GM18867 (cell line): ENCODE measurements at regions not wholly inside any gene's neighbourhood (a gene's known extent, or its start where the extent isn't known, plus 50 kb on each side); places are given as distances from the start of the nearest gene placed in this dataset.

Experiments
- ATAC-seq: cut with Tn5 transposase; IDR thresholded peaks from one replicate; pipeline ENCODE4 v1.9.1; 2021; ENCODE audit warnings: mild to moderate bottlenecking, moderate library complexity; ENCODE audit not compliant: unreplicated experiment

- ATAC-seq = no peak
Measured at GRCh38 chr5:23257656-23258055, 249.8 kb upstream of the PRDM9 start.

DNA sequence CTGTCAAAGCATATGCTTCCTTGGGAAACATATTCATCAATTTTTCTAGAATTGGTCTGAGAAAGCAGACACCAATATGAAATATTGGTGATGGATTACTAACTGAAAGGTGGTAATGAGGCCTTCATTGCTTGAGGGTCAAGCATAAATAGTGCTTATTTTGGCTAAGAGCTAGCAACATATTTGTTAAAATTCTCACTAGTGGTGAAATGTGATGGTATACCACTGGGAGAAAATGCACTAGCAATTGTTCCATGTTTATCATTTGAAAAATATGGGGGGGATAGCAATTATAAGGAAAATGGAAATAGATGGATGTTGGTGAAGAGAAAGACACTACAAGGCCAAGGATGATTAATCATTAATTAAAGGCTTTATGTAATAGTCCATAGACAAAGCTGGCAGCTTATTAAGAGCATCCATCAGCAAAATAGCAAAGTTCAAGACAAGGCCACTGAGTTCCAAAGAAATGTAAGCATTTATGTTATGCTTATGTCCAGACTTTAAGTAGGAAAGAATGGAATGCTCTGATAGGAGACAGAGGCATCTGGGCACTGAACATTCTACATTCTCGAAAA lies 253.7 kb upstream of the PRDM9 start:
- ATAC-seq = no peak

- no peak for ATAC-seq
Measured at GRCh38 chr5:23242891-23243290, 264.5 kb upstream of the PRDM9 start.

- no peak for ATAC-seq
Measured at GRCh38 chr5:23235246-23235645, 272.2 kb upstream of the PRDM9 start.

DNA sequence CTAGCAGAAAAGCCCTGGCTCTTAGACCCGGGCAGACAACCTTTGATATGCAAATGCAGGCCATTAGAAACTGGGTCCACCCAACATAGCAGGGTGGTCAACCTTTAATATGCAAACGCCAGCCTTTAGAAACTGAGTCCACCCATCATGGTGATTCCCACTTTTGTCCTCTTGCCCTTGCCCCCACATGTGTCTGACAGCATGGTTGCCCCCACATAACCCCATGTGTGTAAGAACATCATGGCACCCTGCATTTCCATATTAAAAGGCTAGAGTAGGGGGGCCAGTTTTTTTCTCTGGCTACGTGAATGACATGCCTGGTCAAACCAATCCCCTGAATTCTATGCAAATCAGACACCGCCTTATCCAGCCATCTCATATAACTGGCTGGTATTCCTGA lies 273.2 kb upstream of the PRDM9 start:
- no peak for ATAC-seq

DNA sequence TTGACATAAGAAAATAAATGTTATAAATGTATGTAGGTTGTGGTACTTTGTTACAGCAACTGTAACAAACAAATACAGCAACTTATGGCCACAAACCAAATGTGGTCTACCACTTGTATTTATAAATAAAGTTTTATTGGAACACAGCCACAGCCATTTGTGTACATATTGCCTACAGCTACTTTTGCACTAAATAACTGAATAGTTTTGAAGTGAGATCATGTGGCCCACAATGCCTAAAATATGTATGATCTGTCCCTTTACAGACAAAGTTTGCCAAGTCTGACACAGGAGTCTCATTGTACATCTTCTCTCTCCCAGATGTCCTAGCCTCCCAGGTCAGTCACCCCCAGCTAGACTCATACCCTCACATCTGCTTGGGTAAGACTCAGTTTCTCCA lies 283.6 kb upstream of the PRDM9 start:
- no peak for ATAC-seq

DNA sequence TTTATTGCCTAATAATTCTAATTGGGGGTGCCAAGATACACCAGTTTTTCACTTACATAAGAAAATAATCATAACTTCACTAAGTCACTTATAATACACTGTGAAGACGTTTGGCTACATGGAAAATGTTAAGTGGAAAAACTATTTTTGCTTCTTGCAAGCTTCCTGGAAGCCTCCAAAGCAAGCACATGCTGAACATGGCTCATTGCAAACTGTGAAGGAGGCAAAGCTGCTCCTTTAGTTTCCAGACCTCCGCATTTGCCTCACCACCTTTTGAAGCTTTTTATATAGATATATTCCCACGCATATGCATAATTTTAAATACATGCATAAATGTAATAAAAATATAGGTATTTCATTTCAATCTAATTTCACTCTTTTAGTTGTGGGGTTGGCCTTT lies 285.6 kb upstream of the PRDM9 start:
- ATAC-seq = no peak

DNA sequence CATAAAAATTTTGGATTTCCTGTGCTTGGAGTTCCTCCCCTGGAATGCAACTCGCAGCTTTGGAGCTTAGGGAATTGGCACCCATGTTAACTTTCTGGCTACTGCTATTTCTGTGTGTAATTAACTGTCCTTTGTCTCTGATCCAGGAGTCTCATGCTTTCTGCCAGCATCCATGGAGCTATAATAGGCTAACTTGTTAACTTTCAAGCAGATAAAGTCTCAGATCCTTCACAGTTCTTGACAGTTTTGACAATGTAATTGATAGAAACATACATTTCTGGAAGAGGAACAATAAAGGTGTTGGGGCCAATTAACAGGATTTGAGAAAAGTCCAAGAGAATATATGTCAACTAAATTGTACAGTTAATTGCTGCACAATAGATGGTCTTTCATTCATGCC lies 290.2 kb upstream of the PRDM9 start:
- ATAC-seq = no peak

DNA sequence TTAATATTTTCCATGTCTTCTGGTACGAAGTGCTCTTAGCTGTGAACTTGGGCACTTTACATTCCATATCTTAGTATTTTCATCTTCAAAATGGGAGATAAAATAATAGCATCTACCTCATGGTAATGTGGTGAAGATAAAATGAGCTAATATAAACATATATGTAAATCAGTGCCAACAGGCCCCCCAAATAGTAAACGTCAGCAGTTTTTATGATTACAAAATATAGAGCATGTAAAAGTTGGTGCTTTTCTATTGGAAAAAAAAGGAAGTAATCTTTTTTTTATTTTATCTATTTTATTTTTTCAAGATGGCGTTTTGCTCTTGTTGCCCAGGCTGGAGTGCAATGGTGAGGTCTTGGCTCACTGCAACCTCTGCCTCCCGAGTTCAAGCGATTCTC lies 291.1 kb upstream of the PRDM9 start:
- no peak for ATAC-seq

- ATAC-seq = peak; percentile 86
Measured at GRCh38 chr5:23208959-23209431, 298.4 kb upstream of the PRDM9 start.

GRCh38 chr5:23204111-23204510 lies 303.3 kb upstream of the PRDM9 start:
- no peak for ATAC-seq

GRCh38 chr5:23169660-23170416 lies 316.7 kb upstream of the CDH12 start:
- ATAC-seq = no peak

DNA sequence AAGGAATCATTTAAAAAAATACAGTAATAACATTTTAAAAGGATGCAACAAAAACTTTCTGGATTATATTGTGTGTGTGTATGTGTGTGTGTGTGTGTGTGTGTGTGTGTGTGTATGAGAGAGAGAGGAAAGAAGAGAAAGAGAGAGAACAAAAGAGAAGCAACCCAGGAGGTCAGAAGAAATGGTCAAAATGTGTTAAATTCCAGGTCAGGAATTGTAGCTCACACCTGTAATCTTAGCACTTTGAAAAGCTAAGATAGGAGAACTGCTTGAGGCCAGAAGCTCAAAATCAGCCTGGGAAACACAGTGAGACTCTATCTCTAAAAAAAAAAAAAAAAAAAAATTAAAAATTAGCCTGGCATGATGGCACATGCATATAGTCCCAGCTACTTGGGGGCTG lies 311.8 kb upstream of the CDH12 start:
- ATAC-seq = no peak

DNA sequence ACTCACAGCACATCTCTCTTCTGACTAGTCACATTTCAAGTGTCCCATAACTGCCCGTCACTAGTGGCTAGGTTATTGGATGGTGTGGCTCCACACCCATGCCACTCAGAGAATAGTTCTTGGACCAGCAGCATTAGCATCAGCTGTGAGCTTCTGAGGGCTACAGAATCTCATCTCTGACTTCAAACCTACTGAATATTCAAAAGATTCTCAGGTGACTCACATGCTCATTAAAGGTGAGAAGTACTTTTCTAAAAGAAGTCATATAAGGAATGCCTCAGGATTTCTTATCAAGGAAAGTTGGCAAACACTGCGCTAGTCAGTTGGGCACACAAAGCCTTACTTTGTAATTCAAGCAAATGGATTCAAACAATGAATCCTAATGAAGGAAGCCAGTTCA lies 305.0 kb upstream of the CDH12 start:
- ATAC-seq = no peak

DNA sequence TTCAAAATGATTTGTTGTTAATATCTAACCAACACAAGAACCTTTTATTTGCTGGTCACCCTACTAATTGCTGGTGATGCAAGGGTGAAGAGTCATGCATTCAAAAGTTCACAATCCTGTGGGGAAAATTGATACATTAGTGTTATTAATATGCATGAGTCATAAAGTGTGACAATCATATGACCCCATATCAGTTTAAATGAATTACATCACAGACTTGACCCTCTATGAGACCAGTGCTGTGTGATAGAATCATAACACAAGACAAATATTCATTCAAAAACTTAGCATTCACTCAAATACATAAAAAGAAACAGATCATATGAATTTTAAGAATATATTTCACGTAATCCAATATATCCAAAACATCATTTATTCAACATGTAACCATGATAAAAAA lies 304.6 kb upstream of the CDH12 start:
- ATAC-seq = no peak

DNA sequence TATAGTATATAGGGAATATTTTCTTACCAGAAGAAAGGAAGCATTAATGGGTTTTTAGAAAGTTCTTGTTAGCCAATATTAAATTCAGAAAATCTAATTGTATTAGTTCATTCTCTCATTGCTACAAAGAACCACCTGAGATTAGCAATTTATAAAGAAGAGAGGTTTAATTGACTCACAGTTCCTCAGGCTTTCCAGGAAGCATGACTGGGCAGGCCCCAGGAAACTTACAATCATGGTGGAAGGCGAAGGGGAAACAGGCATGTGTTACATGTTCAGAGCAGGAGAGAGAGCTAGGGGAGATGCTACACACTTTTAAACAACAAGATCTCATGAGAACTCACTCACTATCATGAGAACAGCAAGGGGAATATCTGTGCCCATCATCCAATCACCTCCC lies 304.0 kb upstream of the CDH12 start:
- ATAC-seq = no peak

GRCh38 chr5:23147625-23148024 lies 294.5 kb upstream of the CDH12 start:
- ATAC-seq = no peak

DNA sequence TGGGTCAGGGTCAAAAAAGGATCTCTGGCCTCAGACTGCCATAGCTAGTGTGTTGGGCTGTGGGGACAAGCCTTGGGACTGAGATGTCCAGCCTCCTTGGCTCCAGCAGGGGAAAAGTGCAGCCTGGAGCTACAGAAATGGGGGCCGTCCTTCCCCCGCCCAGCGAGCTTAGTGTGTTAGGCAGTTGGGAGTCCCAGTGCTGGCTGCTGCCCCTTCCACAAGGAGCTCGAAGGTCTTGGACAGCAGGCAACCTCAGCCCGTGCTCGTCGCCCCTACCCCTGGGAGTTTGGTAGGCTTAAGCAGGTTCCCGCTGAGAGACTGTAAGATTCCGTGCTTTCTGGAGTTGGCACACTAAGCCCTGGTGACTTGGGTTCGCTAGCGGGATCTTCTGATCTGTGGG lies 293.0 kb upstream of the CDH12 start:
- ATAC-seq = no peak

GRCh38 chr5:23139338-23140171 lies 286.4 kb upstream of the CDH12 start:
- ATAC-seq = no peak

DNA sequence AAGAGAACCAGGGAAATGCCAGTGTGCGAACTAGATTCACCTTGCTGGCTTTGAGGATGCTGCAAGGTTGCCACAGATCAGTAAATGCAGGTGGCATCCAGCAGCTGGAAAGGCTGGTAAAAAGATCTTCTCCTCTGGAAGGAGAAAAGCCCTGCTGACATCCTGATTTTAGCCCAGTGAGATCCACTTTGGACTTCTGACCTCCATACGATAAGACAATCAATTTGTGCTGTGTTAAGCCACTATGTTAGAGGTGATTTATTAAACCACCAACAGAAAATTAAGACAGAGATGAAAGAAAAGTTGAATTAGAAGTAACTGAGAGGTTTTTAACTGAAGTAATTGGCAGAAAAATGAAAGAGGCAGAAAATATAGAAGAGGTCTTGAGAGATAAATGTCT lies 283.8 kb upstream of the CDH12 start:
- no peak for ATAC-seq

- no peak for ATAC-seq
Measured at GRCh38 chr5:23132231-23132630, 279.1 kb upstream of the CDH12 start.

- no peak for ATAC-seq
Measured at GRCh38 chr5:23112237-23112636, 259.1 kb upstream of the CDH12 start.
